LNCaP clone FGC (cell line): ENCODE measurements at regions not wholly inside any gene's neighbourhood (a gene's known extent, or its start where the extent isn't known, plus 50 kb on each side); places are given as distances from the start of the nearest gene placed in this dataset.

Experiments used
- DNase-seq: peaks from one replicate; pipeline ENCODE4 v3.0.0-alpha.2; 2011; ENCODE audit warnings: low read depth
- H3K4me3 ChIP-seq: 2 replicates; pipeline ENCODE4 v1.5.1; 2011; ENCODE audit warnings: mild to moderate bottlenecking, low read depth, low read length, control low read depth
- CTCF ChIP-seq: IDR thresholded peaks from 2 replicates; pipeline ENCODE4 v1.5.1; 2012; ENCODE audit warnings: mild to moderate bottlenecking; ENCODE audit not compliant: control insufficient read depth, insufficient read depth; ENCODE audit errors: extremely low read depth

- TF ChIP-seq CTCF: no peak
- H3K4me3 ChIP-seq: no peak overlapping the region
- DNase-seq: no peak
Measured at GRCh38 chr10:4264209-4264865, 479.3 kb upstream of the KLF6 start.

- H3K4me3 ChIP-seq: no peak overlapping the region
- no peak for DNase-seq
- TF ChIP-seq CTCF: no peak
Measured at GRCh38 chr10:4263601-4263921, 478.6 kb upstream of the KLF6 start.

GRCh38 chr10:4262870-4263600 is 478.0 kb upstream of the KLF6 start:
- no peak overlapping the region for H3K4me3 ChIP-seq
- no peak for TF ChIP-seq CTCF
- DNase-seq: no peak

GRCh38 chr10:4262449-4262848 is 477.4 kb upstream of the KLF6 start:
- no peak for TF ChIP-seq CTCF
- no peak for DNase-seq
- no peak overlapping the region for H3K4me3 ChIP-seq

- DNase-seq: no peak
- no peak overlapping the region for H3K4me3 ChIP-seq
- no peak for TF ChIP-seq CTCF
Measured at GRCh38 chr10:4260483-4261124, 475.6 kb upstream of the KLF6 start.

- no peak for TF ChIP-seq CTCF
- H3K4me3 ChIP-seq: no peak overlapping the region
- no peak for DNase-seq
Measured at GRCh38 chr10:4257939-4258465, 473.0 kb upstream of the KLF6 start.

GRCh38 chr10:4256971-4257370 is 472.0 kb upstream of the KLF6 start:
- DNase-seq: no peak
- no peak for TF ChIP-seq CTCF
- H3K4me3 ChIP-seq: no peak overlapping the region
